ENCODE measurements at regions not wholly inside any gene's neighbourhood (a gene's known extent, or its start where the extent isn't known, plus 50 kb on each side); places are given as distances from the start of the nearest gene placed in this dataset.
"Not testable (repeated sequence)": the region's sequence is repeated elsewhere in the genome, so short reads cannot be mapped to it uniquely, and the experiment has no call there.

DNA sequence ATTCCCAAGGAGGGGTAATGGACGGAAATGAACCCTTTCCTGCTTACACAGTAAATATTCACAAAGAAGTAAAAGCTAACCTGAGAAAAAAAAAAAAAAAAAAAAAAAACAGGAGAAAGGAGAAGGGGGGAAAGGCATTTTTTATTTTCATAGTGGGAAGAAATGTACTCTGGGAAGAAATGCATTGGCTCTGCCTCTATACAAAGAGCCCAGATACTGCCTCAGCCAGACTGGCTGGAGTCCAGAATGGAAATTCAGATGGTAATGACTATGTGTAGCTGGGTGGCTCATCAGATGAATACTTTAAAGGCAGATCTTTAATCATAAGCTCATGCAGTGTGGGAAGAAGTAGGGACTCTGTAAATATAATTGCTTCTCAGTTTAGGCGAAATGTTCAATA is 124.9 kb upstream of the ZNF608 start:
- no peak for DNase-seq (ENCODE audit: low read depth in 2 of 2)

DNA sequence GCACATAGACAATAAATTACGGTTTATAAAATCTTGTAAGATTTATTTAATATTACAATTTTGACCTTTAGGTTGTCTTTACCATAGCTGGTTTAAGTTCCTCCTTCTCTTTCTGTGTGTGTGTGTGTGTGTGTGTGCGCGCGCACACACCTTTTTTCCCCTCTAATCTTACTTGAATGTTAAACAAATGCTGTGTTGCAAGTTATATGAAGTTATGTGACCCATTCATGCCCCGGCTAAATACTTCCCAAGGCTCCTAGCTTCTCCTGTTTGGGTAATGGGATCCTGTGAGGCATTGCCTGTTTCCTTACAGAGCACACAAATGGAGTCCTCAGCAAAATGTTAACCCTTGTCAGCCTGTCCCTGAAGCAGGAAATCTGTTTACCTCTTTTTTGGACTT is 125.6 kb upstream of the ZNF608 start:
- no peak for DNase-seq (ENCODE audit: low read depth in 2 of 2)

DNA sequence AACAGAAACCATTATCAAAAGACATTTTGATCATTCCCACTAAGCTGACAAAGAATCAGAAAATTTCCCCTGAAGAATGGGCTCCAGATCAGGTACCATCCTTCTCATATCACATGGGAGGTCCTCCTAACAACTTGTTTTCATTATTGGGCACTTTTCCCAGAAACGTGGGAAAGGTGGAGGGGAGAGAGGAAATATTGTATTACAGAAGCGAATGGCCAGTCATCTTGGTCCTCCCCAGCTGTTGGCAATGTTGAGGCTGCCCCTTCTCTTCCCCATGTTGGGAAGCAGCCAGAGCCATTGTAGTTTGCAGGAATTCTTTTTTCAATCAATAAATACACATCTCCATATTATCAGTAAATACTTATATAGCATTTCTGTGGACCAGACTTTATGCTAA is 126.2 kb upstream of the ZNF608 start:
- DNase-seq (ENCODE audit: low read depth in 2 of 2): no peak

DNA sequence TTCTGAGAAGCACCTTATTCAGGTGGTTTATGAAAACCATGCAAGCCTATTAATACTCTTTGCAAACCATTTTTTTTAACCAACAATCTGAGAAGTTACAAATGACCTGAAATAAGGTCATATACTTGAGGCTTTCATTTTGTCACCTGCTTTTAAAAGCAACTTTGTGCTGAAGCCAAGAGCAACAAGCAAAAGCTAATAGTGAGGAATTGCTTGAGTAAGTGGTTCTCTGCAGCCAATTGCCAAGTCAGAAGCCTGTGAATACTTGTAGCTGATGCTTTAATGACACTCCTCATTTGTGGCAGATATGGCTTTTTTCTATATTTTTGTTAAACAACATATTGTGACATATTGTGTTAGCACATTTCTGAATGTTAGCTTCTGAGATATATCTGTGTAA is 126.7 kb upstream of the ZNF608 start:
- DNase-seq (ENCODE audit: low read depth in 2 of 2): no peak

DNA sequence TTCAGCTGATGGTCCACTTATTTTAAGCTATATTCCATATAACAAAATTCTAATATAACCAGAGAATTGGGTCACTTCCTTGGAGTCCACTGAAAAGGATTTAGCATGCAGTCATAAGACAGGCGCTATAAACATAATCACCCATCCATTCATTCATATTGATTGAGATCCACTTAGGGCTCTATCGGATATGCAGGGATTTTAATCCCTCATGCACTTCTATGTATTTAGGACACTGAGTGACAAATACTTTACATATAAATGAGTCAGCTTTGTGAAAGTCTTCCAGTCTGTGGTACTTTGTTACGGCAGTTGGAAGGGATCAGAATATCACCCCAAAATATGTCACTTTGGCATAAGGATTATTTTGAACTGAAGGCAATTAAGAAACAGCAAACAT is 127.3 kb upstream of the ZNF608 start:
- DNase-seq (ENCODE audit: low read depth in 2 of 2): no peak

GRCh38 chr5:124876566-124876965 is 130.1 kb upstream of the ZNF608 start:
- no peak for DNase-seq (ENCODE audit: low read depth in 2 of 2)

- no peak for DNase-seq (ENCODE audit: low read depth in 2 of 2)
Observed at GRCh38 chr5:124876983-124877382, 130.5 kb upstream of the ZNF608 start.

GRCh38 chr5:124877501-124878146 is 131.2 kb upstream of the ZNF608 start:
- no peak for DNase-seq (ENCODE audit: low read depth in 2 of 2)

GRCh38 chr5:124878583-124879342 is 132.3 kb upstream of the ZNF608 start:
- no peak for DNase-seq (ENCODE audit: low read depth in 2 of 2)

DNA sequence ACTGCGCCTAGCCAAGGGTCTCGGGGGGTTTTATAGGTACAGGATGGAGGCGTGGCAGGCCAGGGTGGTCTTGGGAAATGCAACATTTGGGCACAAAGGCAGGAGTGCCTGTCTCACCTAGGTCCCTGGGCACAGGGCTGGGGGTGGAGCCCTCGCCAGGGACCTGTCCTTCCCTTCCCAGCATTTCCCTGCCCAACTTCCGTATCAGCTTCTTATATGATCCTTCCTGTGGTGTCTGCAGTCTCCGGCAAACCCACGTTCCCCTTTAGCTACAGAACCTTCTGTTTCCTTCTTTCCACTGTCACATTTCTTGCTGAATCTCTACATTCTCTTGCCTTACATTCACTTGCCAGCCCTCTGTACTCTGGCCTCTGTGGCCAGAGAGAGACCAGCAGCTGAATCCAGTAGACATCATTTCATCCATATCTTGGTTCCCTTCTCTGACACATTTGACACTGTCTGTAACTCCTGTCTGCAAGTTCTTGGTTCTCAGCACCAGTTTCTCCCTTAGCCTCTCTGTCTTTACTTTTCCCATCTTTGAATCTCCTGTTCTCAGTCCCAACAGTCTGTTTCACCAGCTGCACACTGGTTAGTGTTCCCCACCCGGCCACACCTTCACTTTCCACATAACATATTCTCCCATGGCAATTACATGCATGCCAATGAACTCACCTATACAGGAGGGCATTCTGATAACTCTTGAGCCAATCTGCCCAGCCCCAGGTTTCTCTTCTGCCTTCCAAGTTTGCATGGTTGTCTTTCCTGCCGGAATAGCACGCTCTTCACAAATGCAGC is 134.7 kb upstream of the ZNF608 start:
- DNase-seq (ENCODE audit: low read depth in 2 of 2): no peak

DNA sequence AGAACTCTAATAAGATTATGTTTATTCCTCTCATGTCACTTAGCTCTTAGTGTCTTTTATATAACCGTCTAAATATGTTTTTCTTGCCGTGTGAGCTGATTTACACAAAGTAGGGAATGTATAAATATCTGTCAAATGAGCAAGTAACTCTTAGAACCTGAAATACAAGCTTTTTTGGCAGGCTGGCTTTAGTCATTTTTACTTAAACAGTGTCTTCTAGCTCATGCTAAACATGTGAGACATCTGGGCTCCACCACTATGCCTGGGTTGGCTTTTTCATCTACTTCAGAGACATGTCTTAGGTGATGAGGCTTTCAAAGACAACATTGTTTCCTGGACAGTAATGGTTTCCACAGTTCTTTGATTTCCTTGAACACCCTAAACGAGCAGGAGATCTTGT is 137.2 kb upstream of the ZNF608 start:
- no peak for DNase-seq (ENCODE audit: low read depth in 2 of 2)

DNA sequence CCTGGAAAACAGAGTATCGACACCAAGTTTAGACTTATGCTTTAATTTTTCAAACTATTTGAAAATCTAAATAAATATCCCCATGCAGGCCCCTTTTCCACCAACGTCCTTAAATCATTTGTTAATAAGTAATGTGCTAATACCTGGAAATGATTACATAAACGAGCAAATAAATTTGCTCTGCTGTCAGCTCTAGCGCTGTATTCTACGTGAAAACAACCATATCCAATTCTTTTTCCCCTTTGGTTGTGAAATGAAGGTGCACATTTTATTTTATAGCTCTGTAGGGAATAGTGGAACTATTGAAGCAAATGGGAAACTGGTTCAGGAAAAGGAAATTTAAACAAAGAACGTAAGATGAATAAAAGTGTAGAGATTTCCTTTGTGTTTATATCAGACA is 137.7 kb upstream of the ZNF608 start:
- DNase-seq (ENCODE audit: low read depth in 2 of 2): no peak

DNA sequence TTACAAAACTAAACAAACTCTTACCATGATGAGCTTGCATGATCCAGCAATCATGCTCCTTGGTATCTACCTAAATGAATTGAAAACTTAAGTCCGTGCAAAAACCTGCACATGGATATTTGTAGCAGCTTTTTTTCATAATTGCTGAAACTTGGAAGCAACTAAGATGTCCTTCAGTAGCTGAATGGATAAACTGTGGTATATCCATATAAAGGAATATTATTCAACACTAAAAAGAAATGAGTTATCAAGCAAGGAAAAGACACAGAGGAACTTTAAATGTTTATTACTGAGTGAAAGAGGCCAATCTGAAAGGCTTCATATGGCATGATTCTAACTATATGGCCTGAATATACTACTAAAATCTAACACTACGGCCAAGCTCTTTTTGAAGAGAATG is 139.1 kb upstream of the ZNF608 start:
- DNase-seq (ENCODE audit: low read depth in 2 of 2): no peak

- DNase-seq (ENCODE audit: low read depth in 2 of 2): no peak
Observed at GRCh38 chr5:124887223-124887622, 140.8 kb upstream of the ZNF608 start.

GRCh38 chr5:124888050-124888506 is 141.6 kb upstream of the ZNF608 start:
- DNase-seq (ENCODE audit: low read depth in 2 of 2): no peak

DNA sequence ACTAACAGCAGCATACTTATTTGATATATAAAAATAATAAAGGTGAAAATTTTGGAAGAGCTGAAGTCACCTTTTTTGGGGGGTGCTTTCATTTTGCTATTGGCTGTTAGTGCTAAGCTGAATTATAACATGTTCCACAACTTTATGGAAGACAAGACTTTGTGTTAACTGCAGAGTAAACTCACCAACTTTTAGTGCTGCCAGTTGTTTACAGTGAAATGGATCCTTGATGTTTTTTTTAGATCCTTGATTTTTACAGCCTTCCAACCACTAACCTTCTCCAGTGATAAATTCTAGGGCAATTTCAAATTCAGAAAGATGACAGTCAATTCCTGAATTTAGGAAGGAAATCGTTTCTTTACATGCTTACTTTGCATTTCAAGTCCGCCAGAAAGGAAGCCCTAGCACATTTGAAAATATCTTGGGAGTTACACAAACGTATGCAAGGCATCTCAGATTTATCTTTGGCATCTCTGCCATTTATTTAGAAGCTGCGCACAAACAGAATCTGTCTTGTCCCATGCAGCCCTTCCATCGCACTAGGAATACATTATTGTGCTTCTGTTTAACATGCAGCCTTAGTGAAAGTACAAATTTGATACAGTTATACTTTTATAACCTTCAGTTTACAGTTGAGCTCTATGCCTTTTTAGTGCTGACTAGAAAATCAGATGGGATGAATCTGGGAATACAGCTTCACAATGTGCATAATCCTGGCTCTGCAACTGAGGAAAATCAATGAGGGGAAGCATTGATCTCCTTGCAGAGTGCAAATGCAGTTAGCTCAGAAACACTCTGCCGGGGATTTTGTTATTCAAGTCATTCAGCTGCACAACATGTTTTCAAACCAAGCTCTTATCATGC is 142.4 kb upstream of the ZNF608 start:
- DNase-seq (ENCODE audit: low read depth in 2 of 2): no peak

GRCh38 chr5:124889486-124889825 is 143.0 kb upstream of the ZNF608 start:
- DNase-seq (ENCODE audit: low read depth in 2 of 2): no peak

DNA sequence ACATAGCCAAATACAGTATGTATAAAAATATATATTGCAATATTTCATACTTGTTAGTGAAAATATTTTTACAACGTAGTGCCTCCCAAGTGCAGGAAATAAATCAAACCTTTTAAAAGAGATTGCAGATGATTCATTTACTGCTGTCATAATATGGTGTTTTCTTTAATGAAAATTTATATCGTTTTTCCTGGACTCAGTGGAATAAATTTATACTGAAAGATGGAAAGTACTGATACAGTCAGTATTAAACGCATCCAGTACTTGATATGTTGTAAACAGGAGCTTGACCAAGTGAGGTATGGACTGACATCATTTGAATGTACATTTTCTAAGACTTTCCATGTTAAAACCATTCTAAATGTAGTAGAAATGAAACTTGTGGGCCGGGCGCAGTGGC is 143.4 kb upstream of the ZNF608 start:
- no peak for DNase-seq (ENCODE audit: low read depth in 2 of 2)

DNA sequence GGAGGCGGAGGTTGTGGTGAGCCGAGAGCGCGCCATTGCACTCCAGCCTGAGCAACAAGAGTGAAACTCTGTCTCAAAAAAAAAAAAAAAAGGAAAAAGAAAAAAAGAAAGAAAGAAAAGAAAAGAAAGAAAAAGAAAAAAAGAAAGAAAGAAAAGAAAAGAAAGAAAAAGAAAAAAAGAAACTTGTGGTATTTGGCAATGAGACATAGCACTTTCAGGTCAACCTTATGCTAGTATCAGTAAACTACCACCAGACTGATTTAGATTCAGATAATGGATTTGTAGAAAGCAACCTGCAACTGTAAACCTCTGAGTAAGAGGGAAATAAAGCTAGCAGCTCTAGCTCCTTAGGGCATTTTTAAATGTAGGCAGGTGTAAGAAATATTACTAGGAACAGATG is 144.0 kb upstream of the ZNF608 start:
- DNase-seq (ENCODE audit: low read depth in 2 of 2): not testable (repeated sequence)

GRCh38 chr5:124891179-124891578 is 144.7 kb upstream of the ZNF608 start:
- no peak for DNase-seq (ENCODE audit: low read depth in 2 of 2)

DNA sequence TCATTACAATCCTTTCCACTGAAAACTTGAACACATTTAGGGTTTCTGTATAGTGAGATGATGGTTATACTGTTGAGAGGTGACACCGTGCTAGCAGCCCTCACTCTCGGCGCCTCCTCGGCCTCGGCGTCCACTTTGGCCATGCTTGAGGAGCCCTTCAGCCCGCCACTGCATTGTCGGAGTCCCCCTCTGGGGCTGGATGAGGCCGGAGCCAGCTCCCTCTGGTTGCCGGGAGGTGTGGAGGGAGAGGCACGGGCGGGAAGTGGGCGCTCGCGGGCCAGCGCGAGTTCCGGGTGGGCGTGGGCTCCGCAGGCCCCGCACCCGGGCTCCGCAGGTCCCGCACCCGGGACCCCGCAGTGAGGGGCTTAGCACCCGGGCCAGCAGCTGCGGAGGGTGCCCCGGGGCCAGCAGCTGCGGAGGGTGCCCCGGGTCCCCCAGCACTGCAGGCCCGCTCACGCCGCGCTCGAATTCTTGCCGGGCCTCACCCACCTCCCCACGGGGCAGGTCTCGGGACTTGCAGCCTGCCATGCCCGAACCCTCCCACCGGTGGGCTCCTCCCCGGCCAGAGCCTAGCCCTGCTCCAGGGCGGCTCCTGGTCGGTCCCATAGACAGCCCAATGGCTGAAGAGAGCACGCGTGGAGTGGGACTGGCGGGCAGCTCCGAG is 145.9 kb upstream of the ZNF608 start:
- no peak for DNase-seq (ENCODE audit: low read depth in 2 of 2)
